GM19043 (cell line): ENCODE measurements at regions not wholly inside any gene's neighbourhood (a gene's known extent, or its start where the extent isn't known, plus 50 kb on each side); places are given as distances from the start of the nearest gene placed in this dataset.

Source experiments
- ATAC-seq: cut with Tn5 transposase; IDR thresholded peaks from one replicate; pipeline ENCODE4 v1.9.1; 2021; ENCODE audit warnings: low read depth; ENCODE audit not compliant: unreplicated experiment

DNA sequence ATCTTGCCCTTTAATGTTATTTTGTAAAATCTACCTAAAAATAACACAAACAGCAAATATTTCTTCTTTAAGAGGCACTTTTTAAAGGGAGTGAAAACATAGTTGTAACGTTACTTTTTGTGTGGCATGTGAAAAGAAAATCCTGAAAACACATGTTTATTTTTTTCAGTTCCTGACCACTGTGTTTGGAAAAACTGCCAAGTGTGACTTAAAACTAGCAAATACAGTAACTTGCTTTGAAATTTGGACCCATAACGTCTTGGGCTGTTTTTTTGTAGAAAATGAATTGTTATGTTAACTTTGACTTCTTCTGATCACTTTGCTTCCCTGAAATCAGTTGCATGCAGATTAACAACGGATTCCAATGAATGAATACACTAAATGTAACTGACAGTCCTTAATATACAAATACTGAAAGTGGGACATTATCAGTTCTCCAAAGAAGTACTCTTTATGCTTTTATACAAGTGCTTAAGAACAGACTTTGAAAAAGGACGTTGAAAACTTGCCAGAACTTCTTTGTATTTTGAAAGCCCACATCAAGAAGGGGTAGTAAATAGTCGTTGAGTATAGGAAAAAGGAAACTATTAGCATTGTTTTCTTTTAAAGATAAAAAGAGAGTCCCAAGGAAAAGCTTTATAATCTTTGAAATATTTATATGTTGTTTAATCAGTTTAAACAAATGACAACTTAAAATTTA is 96.1 kb upstream of the ZEB2 start:
- ATAC-seq = no peak

DNA sequence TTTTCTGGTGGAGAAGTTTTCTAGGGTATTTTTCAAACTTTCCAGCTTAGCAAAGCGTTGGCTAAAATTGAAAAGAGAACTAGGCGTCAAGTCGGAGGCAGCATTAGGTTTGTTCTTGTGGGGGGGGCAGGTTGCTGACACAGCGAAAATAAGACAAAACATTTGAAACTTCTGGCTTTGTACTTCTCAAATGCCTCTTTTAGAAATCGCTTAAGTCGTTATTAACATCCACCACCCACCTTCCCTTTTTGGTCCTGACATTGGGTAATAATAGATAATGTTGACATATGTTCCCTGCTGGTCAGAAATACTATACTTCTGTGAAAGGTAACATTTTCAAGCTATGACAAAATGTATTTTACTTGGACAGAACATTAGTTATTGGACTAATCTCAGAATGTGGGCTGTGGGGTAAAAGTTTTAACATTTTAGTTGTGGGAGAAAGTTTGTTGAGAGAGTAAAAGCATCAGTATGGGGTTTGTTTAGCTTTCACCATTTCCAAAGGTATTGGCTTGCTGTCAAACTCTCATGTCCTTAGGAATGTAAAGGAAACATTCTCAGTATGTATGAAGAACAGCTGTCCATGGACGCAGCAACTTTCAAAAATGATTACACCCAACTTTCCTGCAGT is 88.1 kb upstream of the ZEB2 start:
- ATAC-seq = no peak

DNA sequence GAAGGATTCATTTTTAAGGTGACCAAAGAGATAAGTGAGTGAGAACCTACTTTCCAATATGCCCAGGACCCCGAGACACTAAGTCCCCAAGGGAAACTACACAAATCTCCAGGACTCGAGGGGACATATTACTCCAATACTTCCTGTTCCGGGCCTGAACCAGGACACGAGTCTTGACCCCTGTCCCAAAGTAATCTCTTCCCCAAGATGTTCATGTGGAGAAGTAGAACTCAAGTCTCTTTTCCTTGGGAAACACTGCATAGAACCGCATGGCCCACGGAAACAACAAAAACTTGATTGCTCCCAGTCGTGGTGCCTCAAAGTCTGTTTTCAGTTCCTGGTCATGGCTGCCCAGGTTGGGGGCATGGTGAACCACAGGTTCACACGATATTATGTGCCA is 87.2 kb upstream of the ZEB2 start:
- no peak for ATAC-seq

DNA sequence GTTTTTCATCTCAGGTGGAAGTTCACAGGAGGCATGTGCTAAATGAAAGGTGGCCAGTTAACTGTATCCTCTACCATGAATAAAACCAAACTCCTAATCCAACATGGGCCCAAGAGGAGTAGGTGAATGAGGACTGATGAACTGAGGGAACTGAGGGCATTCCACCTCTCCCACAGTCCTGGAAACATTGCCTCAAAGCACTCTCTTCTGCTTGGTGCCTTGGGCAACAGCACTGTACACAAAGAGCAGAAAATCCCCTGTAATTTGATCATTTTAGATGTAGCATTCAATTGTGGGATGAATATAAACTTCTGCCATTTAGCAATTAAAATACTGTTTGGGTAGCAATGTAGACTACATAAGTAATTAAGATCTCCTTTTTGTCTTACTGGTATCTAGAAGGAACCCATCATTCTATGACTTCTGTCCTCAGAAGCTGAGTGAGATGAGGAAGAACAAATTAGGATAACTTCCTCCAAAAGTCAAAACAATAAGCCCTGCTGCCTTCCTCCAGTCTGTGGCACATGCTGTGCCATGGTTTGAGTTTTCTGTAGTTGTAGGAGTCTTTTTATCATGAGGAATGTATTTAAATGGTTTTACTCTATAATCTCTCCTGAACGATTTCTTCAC is 86.7 kb upstream of the ZEB2 start:
- no peak for ATAC-seq

DNA sequence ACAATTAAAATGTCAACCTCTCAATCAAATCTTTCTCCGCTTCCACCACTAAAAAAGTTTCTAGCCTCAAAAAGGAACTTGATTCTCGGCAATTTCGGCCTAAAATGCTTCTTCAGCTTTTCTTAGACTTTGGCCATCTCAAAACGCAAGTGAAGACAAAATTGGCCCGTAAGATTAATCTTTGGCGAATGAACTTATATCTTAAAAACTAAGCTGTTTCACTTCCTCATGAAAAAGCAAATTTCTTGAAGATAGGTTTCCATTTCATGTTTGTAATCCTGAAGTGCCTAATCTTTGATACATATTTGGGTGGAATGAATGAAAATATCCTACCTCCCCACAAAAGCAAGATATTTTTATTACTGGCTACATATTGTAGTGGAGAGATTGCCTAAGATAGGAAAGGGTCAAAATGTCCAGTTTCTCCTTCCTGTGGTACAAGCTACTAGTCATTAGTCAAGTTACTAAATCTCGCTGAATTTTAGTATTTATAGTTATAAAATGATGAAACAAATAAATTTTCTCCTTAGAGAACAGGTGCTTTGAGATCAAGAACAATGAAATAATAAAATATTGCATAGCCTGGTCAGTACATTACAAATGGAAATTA is 85.4 kb upstream of the ZEB2 start:
- ATAC-seq = no peak

DNA sequence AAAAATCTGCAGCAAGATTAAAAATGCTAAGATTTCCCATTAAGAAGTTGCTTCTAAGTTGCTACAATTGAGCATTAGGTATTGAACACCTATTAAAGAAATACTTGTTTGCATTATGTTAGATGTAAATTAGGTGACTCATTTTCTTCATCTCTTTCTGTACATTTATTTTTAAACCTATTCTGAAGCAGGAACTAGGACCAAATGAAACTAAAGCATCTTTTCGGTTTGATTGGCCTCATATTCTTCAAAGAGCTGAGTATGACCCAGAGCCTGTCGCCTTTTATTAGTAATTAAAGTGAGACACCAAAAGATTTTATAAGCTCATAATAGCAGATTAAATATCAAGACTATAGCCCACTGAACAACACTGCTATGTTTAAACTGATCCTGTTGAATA is 83.4 kb upstream of the ZEB2 start:
- ATAC-seq = no peak

DNA sequence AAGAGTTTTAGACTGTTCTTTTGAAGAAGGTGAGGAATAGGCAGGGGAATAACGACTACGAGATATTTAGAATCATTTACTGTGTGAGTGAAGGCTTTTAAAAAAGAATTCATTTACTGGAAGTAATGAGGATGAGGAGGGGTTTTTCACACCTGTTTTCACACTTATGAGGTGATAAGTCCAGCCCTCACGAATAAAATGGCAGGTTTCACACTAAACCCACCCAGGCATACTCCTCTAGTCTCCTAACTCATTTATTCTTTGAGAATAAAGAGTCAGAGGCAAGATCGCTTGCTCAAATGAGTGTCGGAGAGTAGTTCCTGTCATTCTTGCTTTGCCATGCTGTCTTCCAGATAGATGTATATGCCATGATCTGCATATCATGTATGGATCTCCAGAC is 79.0 kb upstream of the ZEB2 start:
- no peak for ATAC-seq

DNA sequence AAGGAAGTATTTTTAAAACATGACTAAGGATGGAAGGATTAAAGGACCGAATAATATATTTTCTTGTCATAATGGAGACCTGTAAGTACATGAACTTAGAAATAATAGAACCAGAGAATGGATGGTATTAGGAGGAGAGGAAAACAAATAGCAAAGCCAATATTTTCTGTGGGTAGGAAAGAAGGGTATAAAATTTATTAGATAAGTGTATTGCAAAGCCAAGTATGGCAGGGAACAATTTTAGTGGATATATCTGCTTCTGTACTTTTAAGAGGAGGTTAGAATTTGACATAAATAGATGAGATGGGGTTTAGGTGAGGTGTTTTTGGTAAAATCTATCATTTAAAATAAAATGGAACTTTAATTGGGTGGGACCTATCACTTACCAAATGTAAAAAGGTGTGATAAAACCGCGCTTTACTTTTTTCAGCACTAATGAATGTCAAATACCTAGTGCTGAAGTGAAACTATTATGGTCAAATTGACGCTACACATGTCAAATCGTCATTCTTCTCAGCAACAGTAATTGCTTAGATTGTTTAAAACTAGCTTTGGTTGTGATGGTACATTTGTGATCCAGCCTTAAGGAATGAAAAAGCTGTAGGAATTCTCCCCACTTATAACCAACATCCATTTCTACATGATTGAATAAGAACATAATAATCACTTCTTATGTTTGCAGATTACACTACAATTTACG is 78.1 kb upstream of the ZEB2 start:
- no peak for ATAC-seq

DNA sequence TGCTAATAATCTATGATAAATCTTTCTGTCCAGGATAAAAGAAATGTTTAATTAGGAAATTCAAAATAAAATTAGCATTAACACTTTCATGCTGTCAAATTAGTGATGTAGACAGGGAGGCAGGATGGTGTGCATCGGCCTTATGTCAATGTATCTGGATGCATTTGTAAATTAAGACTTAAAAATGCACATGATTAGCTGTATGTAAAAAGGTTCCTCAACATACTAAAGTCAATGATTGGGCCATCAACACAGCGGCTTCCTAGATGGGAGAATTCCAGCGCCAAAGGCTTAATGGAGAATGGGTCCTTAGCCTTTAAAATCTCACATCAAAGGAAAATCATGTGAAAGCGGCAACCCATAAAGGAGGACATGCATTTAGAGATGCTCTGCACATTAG is 77.5 kb upstream of the ZEB2 start:
- ATAC-seq = no peak

DNA sequence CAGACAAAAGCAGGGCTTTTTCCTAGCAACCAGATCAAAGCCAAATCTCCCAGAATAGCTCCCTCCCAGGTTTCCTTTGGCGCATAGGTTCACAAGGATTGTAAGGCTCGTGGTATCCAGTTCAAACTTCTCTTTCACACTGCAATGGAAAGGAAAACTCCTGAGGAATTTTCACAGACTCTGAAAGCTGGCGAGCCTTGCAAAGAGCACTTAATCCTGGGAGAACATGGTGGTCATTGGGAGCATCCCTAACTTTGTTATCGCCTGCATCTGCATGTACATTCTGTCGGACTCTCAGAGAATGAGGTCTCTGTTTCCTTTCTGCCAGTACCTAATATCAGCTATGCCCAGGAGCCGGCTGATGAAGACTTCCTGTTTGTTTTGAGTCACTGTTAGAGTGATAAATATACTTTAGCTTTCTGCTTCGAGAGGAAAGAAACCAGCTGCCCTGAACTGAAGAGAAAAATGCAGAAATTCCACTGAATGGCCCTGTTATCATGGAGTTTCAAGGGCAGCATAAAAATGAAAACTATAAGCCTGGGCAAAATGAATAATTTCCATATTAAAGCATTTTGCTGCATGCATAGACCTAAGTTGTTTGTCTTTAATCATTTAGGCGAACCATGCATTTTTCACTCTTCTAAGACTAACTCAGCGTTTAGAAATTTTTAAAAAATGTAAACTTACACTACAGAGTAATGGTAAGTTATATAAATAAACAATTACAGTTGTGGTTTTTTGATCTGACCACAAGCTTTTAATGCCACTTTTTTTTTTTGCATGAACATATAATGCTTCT is 76.4 kb upstream of the ZEB2 start:
- ATAC-seq = peak; percentile 90

DNA sequence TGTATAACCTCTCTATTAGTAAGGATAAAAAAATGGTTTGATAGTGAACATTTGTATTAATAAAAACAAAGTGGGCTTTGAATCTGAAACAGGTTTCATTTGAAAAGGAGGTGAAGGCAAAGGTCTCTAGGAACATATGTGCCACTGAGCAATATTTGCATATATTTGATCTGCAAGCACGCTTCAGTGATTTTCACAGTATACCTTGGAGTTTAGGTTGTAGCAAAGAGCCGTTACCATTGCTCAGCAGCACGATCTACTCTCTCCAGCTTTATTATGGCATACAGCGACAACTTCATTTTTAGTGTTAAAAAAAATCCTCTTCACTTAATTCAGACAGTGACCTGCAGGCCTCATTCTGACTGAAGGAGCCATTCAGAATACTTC is 75.8 kb upstream of the ZEB2 start:
- ATAC-seq = no peak

DNA sequence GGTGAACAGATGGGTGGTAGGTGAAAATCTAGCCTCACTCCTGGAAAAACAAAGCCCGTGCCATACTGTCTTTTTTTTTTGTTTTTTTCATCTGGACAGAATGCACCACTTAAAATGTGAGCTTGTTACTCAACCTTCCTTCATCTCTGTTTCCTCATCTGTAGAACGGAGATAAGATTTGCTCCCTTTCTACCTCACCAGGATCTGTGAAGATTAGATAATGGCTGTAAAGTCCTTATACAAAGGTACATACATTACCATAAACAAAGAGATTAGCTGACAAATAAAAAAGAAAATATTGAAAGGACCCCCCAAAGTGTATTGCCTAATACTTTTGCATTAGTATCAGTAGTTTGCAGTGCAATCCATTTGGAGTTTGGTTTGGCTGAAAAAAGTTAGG is 75.4 kb upstream of the ZEB2 start:
- ATAC-seq = no peak

DNA sequence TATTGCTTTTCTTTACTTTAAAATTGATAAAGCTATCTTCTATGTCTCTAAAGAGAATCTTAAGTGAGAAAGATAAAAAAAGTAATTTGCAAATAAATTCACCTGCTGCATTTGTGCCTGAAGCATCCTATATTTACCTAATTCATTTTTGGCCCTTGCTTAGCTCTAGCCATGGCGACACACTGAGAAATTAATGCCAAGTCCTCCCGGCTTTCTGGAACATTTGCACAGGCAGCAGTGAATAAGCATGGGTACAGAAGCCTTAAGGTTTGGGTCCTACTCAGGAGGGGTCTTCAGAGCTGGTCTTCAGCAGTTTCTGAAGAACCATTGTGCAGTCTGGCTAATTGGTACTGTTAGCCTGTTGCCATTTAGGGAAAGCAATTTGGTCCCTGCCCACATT is 73.9 kb upstream of the ZEB2 start:
- no peak for ATAC-seq

DNA sequence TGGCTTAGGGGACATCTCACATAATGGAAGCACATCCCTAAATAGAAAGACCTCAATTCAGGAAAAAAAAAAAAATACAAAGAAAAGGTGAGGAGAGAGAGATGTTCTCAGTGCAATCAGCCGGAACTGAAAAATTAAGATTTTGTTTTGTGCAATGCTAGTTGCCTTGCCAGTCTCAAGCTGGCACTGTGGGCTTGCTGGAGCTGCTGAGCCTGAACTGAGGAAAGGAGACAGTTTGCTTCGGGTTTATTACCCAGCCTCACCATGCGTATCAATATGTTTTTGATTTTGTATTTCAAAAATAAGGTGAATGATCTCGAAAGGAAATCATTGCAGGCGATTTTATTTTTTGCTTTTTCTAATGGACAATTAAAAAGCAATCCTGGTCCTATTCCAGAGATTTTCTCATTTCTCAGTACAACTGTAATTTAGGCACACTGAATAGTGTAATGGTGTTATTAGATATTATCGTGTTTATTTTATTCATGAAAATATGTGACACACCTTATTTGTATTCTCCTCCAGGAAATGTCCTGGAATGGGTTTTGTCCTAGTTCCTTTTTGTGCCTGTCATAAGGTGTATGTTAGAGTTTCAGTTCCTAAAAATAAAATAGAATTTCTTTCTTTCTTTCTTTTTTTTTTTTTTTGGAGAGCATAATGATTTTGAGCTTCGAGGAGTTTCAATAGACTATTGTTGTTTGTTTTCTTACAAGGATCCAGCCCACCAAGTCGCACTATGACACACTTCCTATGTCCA is 72.8 kb upstream of the ZEB2 start:
- no peak for ATAC-seq

DNA sequence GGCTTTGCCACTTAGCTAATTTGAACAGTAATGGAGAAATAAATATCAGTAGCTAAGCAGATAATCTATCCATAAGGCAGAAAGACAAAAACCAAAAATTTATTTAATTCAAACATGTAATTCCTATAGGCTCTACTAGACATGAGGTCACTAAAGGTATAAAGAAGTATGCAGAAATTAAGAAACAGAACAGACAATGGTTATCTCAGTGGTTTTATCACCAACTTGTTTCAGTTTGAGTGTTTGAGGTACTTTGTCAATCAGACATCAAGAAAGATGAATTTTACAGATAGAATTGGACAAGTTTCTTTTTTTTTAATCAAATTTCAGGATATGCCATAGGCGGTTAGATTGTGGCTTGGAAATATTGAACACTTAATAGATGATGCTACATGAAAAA is 67.4 kb upstream of the ZEB2 start:
- no peak for ATAC-seq

DNA sequence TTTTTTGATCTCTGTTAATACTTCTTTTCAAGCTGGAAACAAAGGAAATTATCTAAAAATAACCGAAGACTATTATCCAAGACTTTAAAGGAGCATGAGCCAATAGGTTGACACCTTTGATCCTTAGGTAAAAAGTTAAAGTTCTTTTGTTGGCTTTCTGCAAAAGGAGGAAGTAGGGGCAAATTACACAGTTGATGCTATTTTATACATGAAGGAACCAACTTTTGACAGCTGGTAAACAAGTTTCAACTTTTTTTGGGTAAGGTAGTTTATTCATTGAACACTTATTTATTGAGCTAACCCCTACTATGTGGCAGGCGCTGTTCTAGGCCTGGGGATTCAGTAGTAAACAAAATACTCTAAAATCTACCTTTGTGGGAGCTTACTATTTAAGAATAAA is 66.6 kb upstream of the ZEB2 start:
- no peak for ATAC-seq

DNA sequence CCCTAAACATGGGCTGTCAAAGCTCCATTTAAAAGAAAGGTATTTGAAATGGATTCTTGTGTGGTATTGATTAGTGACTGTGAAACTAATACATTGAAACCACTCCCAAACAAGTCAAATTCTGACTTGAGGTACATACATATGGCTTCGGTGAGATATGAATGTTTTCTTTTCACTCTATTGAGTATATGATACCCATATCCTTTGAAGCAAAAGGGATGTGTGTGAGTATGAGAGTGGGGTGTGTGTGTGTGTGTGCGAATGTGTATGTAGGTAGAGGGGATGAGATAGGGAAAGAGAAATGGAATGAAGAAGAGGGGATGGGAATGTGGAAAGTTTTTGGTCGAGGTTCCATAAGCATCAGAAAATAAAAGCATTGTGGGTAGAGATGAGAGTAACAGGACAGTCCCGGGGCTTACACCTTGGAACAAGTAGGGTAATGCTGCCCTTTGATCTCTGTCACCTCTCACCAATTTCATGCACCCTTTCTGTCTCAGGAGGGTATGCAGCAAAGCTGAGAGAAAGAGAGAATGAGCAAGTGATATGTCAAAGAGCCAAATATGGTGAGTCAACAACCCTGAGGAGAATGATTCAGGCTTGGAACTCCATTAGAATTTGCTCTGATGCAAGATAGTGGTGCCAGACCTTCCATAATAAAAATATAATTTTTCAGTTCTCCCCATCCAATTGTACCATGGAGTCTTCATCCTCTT is 64.0 kb upstream of the ZEB2 start:
- ATAC-seq = no peak

DNA sequence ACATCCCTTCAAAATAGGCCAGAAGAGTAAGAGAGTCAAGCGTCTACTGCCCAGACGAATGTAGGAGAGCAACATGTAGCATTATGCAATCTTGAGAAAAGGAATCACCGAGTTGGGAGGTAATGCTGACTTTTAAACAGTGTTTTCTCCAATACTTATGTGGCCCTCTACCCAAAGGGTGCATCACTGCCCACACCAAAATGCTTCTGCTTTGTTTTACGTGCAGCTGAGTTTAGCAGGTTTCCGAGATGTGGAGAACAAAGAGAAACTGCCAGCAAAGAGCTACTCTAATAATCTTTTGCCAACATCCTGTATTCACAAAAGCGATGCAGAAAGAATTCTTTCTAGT is 63.4 kb upstream of the ZEB2 start:
- no peak for ATAC-seq

DNA sequence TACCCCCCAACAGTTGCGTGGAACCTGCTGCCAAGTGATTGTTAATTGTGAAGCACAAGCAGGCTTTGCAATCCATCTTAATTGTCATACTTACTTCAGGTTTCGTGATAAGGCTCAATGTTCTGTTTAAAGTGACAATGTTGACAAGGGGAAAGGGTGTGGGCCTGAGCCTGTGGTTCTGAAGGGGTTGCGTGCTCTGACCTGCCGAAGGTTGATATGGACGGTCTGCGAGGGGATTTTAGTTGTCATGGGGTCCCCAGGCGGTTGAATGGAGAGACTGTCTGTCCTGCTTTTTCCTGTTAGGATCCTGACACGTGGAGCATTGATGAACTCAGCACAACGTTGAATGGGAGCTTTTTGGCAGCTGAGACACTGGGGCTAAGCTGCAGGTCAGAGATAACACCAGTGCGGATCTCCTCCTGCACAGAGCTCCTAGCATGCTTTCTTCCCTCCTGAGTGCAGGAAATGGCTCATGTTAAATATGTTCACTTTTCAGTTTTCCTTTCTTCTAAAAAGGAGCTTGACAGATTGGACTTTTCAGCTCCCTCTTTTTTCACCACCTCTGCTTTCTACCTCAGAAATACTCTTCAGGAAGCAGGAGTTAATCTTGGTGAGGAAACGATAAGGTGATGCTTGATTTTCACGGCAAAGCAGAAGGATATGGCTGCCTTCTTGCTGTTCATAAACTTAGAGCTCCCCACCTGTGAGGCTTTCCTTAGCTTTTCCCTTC is 62.9 kb upstream of the ZEB2 start:
- no peak for ATAC-seq
